ENCODE measurements at regions not wholly inside any gene's neighbourhood (a gene's known extent, or its start where the extent isn't known, plus 50 kb on each side); places are given as distances from the start of the nearest gene placed in this dataset.

GRCh38 chr2:47254464-47254863, 78.2 kb upstream of the CALM2 start:
- no peak for DNase-seq (ENCODE audit: low spot score)
- no peak for TF ChIP-seq CTCF (IDR thresholded peaks at IDR 0.05; ENCODE audit: extremely low read depth, missing control alignments)

GRCh38 chr2:47253447-47253846, 77.1 kb upstream of the CALM2 start:
- DNase-seq (ENCODE audit: low spot score) = no peak
- no peak for TF ChIP-seq CTCF (IDR thresholded peaks at IDR 0.05; ENCODE audit: extremely low read depth, missing control alignments)

- no peak for TF ChIP-seq CTCF (IDR thresholded peaks at IDR 0.05; ENCODE audit: extremely low read depth, missing control alignments)
- no peak for DNase-seq (ENCODE audit: low spot score)
These were observed 75.0 kb upstream of the CALM2 start for GRCh38 chr2:47251404-47251675.

GRCh38 chr2:47250586-47251403, 74.5 kb upstream of the CALM2 start:
- DNase-seq (ENCODE audit: low spot score) = no peak

GRCh38 chr2:47249931-47250330, 73.6 kb upstream of the CALM2 start:
- TF ChIP-seq CTCF (IDR thresholded peaks at IDR 0.05; ENCODE audit: extremely low read depth, missing control alignments) = no peak
- no peak for DNase-seq (ENCODE audit: low spot score)

More at GRCh38 chr2:47250586-47251403, 74.5 kb upstream of the CALM2 start:
- no peak for TF ChIP-seq CTCF (IDR thresholded peaks at IDR 0.05; ENCODE audit: extremely low read depth, missing control alignments)

- DNase-seq (ENCODE audit: low spot score) = no peak
- TF ChIP-seq CTCF (IDR thresholded peaks at IDR 0.05; ENCODE audit: extremely low read depth, missing control alignments) = no peak
These were observed 73.0 kb upstream of the CALM2 start for GRCh38 chr2:47249157-47249900.

- DNase-seq (ENCODE audit: low spot score) = no peak
- no peak for TF ChIP-seq CTCF (IDR thresholded peaks at IDR 0.05; ENCODE audit: extremely low read depth, missing control alignments)
These were observed 67.4 kb upstream of the CALM2 start for GRCh38 chr2:47243596-47244323.

All from GM20000 (cell line).